GF-D8 (cell line): ENCODE measurements at regions not wholly inside any gene's neighbourhood (a gene's known extent, or its start where the extent isn't known, plus 50 kb on each side); places are given as distances from the start of the nearest gene placed in this dataset.

Source experiments
- DNase-seq: peaks from one replicate; lab custom pipeline; 2025; lab: John Stamatoyannopoulos, UW

- DNase-seq, result no peak
These were observed 838.2 kb downstream of the SLITRK6 start for GRCh38 chr13:84961023-84961422.

- no peak for DNase-seq
These were observed 839.4 kb downstream of the SLITRK6 start for GRCh38 chr13:84959818-84960217.

GRCh38 chr13:84954636-84955035, 844.6 kb downstream of the SLITRK6 start:
- DNase-seq, result no peak

GRCh38 chr13:84951128-84951527, 848.1 kb downstream of the SLITRK6 start:
- DNase-seq, result no peak

- DNase-seq, result no peak
These were observed 853.0 kb downstream of the SLITRK6 start for GRCh38 chr13:84946192-84946591.

- DNase-seq, result no peak
These were observed 858.4 kb downstream of the SLITRK6 start for GRCh38 chr13:84940798-84941197.

GRCh38 chr13:84940167-84940566, 859.1 kb downstream of the SLITRK6 start:
- no peak for DNase-seq

GRCh38 chr13:84934911-84935310, 864.3 kb downstream of the SLITRK6 start:
- no peak for DNase-seq

- DNase-seq, result no peak
These were observed 865.4 kb downstream of the SLITRK6 start for GRCh38 chr13:84933797-84934196.

- DNase-seq, result no peak
These were observed 868.0 kb downstream of the SLITRK6 start for GRCh38 chr13:84931264-84931663.

- DNase-seq, result no peak
These were observed 871.6 kb downstream of the SLITRK6 start for GRCh38 chr13:84927442-84928169.

- no peak for DNase-seq
These were observed 873.8 kb downstream of the SLITRK6 start for GRCh38 chr13:84925443-84925842.

GRCh38 chr13:84923831-84924230, 875.4 kb downstream of the SLITRK6 start:
- DNase-seq, result no peak

- DNase-seq, result no peak
These were observed 881.9 kb downstream of the SLITRK6 start for GRCh38 chr13:84917252-84917878.

- DNase-seq, result no peak
These were observed 886.5 kb downstream of the SLITRK6 start for GRCh38 chr13:84912720-84913119.

GRCh38 chr13:84910423-84910822, 888.8 kb downstream of the SLITRK6 start:
- no peak for DNase-seq

GRCh38 chr13:84903391-84903790, 895.8 kb downstream of the SLITRK6 start:
- DNase-seq, result no peak

- DNase-seq, result no peak
These were observed 897.0 kb downstream of the SLITRK6 start for GRCh38 chr13:84902243-84902642.

GRCh38 chr13:84896128-84896527, 903.1 kb downstream of the SLITRK6 start:
- DNase-seq, result no peak

- no peak for DNase-seq
These were observed 904.5 kb downstream of the SLITRK6 start for GRCh38 chr13:84894749-84895148.

GRCh38 chr13:84885868-84886267, 913.4 kb downstream of the SLITRK6 start:
- DNase-seq, result no peak

- DNase-seq, result no peak
These were observed 925.3 kb downstream of the SLITRK6 start for GRCh38 chr13:84873951-84874350.

- DNase-seq, result no peak
These were observed 929.0 kb downstream of the SLITRK6 start for GRCh38 chr13:84870190-84870589.

GRCh38 chr13:84867246-84867645, 932.0 kb downstream of the SLITRK6 start:
- no peak for DNase-seq
